ENCODE measurements at regions not wholly inside any gene's neighbourhood (a gene's known extent, or its start where the extent isn't known, plus 50 kb on each side); places are given as distances from the start of the nearest gene placed in this dataset.
"Not testable (repeated sequence)": the region's sequence is repeated elsewhere in the genome, so short reads cannot be mapped to it uniquely, and the experiment has no call there.

DNA sequence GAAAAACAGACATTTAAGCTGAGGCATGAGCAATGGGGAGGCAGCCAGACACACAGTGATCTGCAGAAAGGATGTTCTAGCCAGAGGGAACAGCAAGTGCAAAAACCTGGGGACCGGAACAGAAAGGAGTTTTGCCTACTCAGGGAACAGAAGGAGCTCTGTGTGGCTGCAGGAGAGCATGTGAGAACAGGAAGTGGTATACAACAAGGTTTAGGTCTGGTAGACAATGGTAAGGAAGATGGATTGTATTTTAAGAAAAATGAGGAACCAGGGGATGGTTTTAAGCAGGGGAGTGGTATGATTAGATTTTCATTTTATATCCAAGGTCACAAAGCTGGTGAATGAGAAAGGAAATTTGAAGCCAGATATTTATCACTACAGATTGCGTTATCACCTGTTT lies 157.5 kb downstream of the UNC5CL start:
- no peak for ATAC-seq (ENCODE audit: low FRiP score)
- DNase-seq (ENCODE audit: low spot score): no peak
- TF ChIP-seq CTCF (IDR thresholded peaks at IDR 0.05): no peak

GRCh38 chr6:40880906-40881305 lies 158.1 kb downstream of the UNC5CL start:
- DNase-seq (ENCODE audit: low spot score): no peak
- ATAC-seq (ENCODE audit: low FRiP score): no peak
- TF ChIP-seq CTCF (IDR thresholded peaks at IDR 0.05): no peak

DNA sequence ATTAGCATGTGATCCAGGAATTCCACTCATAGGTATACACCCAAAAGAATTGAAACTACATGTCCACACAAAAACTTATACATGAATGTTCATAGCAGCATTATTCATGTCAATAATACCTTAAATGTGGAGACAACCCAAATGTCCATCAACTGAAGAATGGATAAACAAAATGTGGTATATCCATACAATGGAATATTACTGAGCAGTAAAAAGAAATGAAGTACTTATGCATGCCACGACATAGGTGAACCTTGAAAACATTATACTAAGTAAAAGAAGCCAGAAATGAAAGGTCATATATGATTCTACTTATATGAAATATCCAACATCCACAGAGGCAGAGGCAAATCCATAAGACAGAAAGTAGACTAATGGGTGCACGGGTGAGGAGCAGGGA lies 159.9 kb downstream of the UNC5CL start:
- ATAC-seq (ENCODE audit: low FRiP score) (no peak), DNase-seq (ENCODE audit: low spot score) (no peak)
- no peak for TF ChIP-seq CTCF (IDR thresholded peaks at IDR 0.05)

DNA sequence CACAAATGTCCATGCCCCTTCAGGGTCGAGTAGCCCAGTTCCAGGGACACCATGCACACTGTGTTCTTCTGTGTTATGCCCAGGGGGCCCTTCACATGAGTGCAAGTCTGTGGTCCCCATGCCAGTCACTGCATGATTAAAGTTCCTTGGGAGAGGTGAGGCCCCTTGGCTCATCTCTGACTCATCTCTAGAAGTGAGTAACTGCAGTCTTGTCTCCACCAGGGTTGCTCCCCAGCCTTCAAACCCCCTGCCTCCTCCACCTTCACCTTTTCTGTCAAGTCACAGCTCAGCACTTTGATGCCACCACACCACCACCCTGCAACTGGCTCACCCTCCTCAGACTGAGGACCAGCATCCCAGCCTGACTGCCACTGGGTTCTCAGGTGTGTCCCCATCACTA lies 161.7 kb downstream of the UNC5CL start:
- no peak for DNase-seq (ENCODE audit: low spot score)
- no peak for TF ChIP-seq CTCF (IDR thresholded peaks at IDR 0.05)
- ATAC-seq (ENCODE audit: low FRiP score): no peak

- TF ChIP-seq CTCF (IDR thresholded peaks at IDR 0.05): no peak
- ATAC-seq (ENCODE audit: low FRiP score) (no peak), DNase-seq (ENCODE audit: low spot score) (no peak)
These were observed 162.7 kb downstream of the UNC5CL start for GRCh38 chr6:40876336-40876735.

- DNase-seq (ENCODE audit: low spot score) (no peak), ATAC-seq (ENCODE audit: low FRiP score) (no peak)
- no peak for TF ChIP-seq CTCF (IDR thresholded peaks at IDR 0.05)
These were observed 164.5 kb downstream of the UNC5CL start for GRCh38 chr6:40874495-40874894.

DNA sequence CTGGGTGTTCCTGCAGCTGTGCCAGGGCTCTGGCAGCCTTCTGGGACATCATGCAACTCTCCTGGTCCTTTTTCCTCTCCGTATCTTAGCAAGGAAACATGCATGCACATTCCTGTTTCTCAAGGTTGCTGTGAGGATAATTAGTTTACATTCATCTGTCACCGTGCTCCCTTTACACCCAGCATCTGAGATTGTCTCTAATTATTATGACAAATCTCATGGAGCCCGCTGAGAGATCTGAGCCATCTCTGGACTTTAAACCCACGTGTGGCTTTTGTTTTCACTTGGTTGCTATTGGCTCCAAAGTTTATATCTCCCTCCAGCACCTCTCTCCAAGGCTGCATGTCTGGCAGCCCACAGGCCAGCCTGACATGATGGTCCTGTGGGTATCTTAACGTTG lies 167.6 kb downstream of the UNC5CL start:
- TF ChIP-seq CTCF (IDR thresholded peaks at IDR 0.05): no peak
- ATAC-seq (ENCODE audit: low FRiP score) (no peak), DNase-seq (ENCODE audit: low spot score) (no peak)

DNA sequence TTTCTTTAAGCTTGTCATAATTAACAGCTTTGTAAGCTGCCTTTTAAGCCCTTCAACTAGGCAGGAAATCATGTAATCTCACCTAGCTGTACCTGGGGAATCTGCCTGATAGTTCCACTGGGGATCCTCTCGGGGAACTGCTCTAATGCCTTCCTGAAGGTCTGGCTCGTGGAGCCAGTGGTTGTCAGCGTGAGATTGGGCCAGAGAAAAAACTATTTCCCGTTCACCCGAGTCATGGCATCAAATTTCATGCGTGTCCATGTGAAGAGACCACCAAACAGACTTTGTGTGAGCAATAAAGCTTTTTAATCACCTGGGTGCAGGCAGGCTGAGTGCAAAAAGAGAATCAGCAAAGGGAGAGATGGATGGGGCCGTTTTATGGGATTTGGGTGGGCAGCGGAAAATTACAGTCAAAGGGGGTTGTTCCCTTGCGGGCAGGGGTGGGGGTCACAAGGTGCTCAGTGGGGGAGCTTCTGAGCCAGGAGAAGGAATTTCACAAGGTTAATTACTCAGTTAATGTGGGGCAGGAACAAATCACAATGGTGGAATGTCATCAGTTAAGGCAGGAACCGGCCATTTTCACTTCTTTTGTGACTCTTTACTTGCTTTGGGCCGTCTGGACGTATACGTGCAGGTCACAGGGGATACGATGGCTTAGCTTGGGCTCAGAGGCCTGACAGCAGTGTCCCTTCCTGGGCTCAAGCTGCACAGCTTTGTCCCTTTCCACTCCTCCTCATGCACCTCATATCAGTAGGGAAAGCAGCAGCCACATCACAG lies 170.7 kb downstream of the UNC5CL start:
- not testable (repeated sequence) for ATAC-seq (ENCODE audit: low FRiP score); DNase-seq (ENCODE audit: low spot score)

- not testable (repeated sequence) for DNase-seq (ENCODE audit: low spot score); ATAC-seq (ENCODE audit: low FRiP score)
These were observed 171.5 kb downstream of the UNC5CL start for GRCh38 chr6:40867527-40867926.

DNA sequence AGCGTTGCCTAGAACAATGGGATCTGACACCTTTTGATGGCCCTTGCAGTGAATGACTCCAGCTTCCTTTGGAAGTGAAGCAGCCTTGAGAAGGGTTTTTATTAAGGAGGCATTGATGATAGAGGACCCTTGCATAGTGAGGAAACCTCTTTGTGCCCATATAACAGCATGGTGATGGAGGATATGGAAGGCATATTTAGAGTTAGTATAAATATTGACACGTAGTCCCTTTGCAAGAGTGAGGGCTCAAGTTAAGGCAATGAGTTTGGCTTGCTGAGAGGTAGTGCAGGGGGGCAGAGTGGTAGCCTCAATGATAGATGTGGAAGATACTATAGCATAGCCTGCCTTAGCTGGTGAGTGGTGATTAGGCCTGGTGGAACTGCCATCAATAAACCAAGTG lies 173.8 kb downstream of the UNC5CL start:
- ATAC-seq (ENCODE audit: low FRiP score); DNase-seq (ENCODE audit: low spot score): not testable (repeated sequence)

Data from omental fat pad (tissue), 3 donors.